Dermis microvascular lymphatic vessel endothelial cell (primary cell): ENCODE measurements at regions not wholly inside any gene's neighbourhood (a gene's known extent, or its start where the extent isn't known, plus 50 kb on each side); places are given as distances from the start of the nearest gene placed in this dataset.

Experiments used
- DNase-seq, 2 donors: peaks; one replicate each; pipeline versions ENCODE4 v3.0.0 to v3.0.0-alpha.2; 2010; ENCODE audit warnings: low read depth in 2 of 2

- no peak for DNase-seq
Measured at GRCh38 chr3:4029135-4029534, 229.9 kb downstream of the LRRN1 start.

GRCh38 chr3:4030624-4031023 is 231.4 kb downstream of the LRRN1 start:
- no peak for DNase-seq

GRCh38 chr3:4033296-4033695 is 234.1 kb downstream of the LRRN1 start:
- no peak for DNase-seq

GRCh38 chr3:4036046-4036445 is 236.8 kb downstream of the LRRN1 start:
- DNase-seq = no peak

GRCh38 chr3:4038351-4038750 is 239.1 kb downstream of the LRRN1 start:
- no peak for DNase-seq

- DNase-seq = no peak
Measured at GRCh38 chr3:4042070-4042469, 242.8 kb downstream of the LRRN1 start.

- no peak for DNase-seq
Measured at GRCh38 chr3:4042869-4043268, 243.6 kb downstream of the LRRN1 start.

GRCh38 chr3:4043867-4044575 is 244.8 kb downstream of the LRRN1 start:
- DNase-seq = no peak

- no peak for DNase-seq
Measured at GRCh38 chr3:4044619-4045018, 245.4 kb downstream of the LRRN1 start.

- DNase-seq = no peak
Measured at GRCh38 chr3:4045756-4046155, 246.5 kb downstream of the LRRN1 start.

GRCh38 chr3:4047366-4047765 is 248.1 kb downstream of the LRRN1 start:
- no peak for DNase-seq

GRCh38 chr3:4052706-4053105 is 250.5 kb upstream of the SETMAR start:
- no peak for DNase-seq

GRCh38 chr3:4053975-4054374 is 249.2 kb upstream of the SETMAR start:
- DNase-seq = no peak

- DNase-seq = no peak
Measured at GRCh38 chr3:4060064-4060463, 243.1 kb upstream of the SETMAR start.

GRCh38 chr3:4060603-4061002 is 242.6 kb upstream of the SETMAR start:
- no peak for DNase-seq

- no peak for DNase-seq
Measured at GRCh38 chr3:4061195-4061594, 242.0 kb upstream of the SETMAR start.

- DNase-seq = no peak
Measured at GRCh38 chr3:4061783-4062360, 241.3 kb upstream of the SETMAR start.

GRCh38 chr3:4062621-4063020 is 240.5 kb upstream of the SETMAR start:
- no peak for DNase-seq

GRCh38 chr3:4063916-4064574 is 239.1 kb upstream of the SETMAR start:
- no peak for DNase-seq

- no peak for DNase-seq
Measured at GRCh38 chr3:4065085-4065484, 238.1 kb upstream of the SETMAR start.

- DNase-seq = no peak
Measured at GRCh38 chr3:4065554-4065953, 237.6 kb upstream of the SETMAR start.

- no peak for DNase-seq
Measured at GRCh38 chr3:4067893-4068292, 235.3 kb upstream of the SETMAR start.

- DNase-seq = no peak
Measured at GRCh38 chr3:4069796-4070195, 233.4 kb upstream of the SETMAR start.
